ENCODE measurements at regions not wholly inside any gene's neighbourhood (a gene's known extent, or its start where the extent isn't known, plus 50 kb on each side); places are given as distances from the start of the nearest gene placed in this dataset.

GRCh38 chr4:124455671-124456070 is 256.9 kb downstream of the ANKRD50 start:
- TF ChIP-seq RXRA (IDR thresholded peaks at IDR 0.05; ENCODE audit: borderline replicate concordance, low read depth) (no peak), TAF1 (IDR thresholded peaks at IDR 0.05; ENCODE audit: borderline replicate concordance, low read depth, low read length) (no peak), SIN3A (IDR thresholded peaks at IDR 0.05; ENCODE audit: borderline replicate concordance, low read depth, low read length) (no peak), NFIC (IDR thresholded peaks at IDR 0.05; ENCODE audit: borderline replicate concordance) (no peak), EP300 (IDR thresholded peaks at IDR 0.05; ENCODE audit: borderline replicate concordance in 1 of 2, low read depth in 1 of 2, low read length in 1 of 2) (no peak), MAX (IDR thresholded peaks at IDR 0.05; ENCODE audit: low read depth) (no peak), FOXJ3 (CRISPR knock-in tag; IDR thresholded peaks at IDR 0.05) (no peak), POLR2AphosphoS5 (IDR thresholded peaks at IDR 0.05; ENCODE audit: low read depth, low read length) (no peak), ELF1 (IDR thresholded peaks at IDR 0.05) (no peak)
- TF ChIP-seq, protein P1, sequence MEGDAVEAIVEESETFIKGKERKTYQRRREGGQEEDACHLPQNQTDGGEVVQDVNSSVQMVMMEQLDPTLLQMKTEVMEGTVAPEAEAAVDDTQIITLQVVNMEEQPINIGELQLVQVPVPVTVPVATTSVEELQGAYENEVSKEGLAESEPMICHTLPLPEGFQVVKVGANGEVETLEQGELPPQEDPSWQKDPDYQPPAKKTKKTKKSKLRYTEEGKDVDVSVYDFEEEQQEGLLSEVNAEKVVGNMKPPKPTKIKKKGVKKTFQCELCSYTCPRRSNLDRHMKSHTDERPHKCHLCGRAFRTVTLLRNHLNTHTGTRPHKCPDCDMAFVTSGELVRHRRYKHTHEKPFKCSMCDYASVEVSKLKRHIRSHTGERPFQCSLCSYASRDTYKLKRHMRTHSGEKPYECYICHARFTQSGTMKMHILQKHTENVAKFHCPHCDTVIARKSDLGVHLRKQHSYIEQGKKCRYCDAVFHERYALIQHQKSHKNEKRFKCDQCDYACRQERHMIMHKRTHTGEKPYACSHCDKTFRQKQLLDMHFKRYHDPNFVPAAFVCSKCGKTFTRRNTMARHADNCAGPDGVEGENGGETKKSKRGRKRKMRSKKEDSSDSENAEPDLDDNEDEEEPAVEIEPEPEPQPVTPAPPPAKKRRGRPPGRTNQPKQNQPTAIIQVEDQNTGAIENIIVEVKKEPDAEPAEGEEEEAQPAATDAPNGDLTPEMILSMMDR (IDR thresholded peaks at IDR 0.05): no peak
- TF ChIP-seq, protein P2, sequence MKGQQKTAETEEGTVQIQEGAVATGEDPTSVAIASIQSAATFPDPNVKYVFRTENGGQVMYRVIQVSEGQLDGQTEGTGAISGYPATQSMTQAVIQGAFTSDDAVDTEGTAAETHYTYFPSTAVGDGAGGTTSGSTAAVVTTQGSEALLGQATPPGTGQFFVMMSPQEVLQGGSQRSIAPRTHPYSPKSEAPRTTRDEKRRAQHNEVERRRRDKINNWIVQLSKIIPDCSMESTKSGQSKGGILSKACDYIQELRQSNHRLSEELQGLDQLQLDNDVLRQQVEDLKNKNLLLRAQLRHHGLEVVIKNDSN (IDR thresholded peaks at IDR 0.05; ENCODE audit: borderline replicate concordance, low read depth): no peak
- TF ChIP-seq, protein P3, sequence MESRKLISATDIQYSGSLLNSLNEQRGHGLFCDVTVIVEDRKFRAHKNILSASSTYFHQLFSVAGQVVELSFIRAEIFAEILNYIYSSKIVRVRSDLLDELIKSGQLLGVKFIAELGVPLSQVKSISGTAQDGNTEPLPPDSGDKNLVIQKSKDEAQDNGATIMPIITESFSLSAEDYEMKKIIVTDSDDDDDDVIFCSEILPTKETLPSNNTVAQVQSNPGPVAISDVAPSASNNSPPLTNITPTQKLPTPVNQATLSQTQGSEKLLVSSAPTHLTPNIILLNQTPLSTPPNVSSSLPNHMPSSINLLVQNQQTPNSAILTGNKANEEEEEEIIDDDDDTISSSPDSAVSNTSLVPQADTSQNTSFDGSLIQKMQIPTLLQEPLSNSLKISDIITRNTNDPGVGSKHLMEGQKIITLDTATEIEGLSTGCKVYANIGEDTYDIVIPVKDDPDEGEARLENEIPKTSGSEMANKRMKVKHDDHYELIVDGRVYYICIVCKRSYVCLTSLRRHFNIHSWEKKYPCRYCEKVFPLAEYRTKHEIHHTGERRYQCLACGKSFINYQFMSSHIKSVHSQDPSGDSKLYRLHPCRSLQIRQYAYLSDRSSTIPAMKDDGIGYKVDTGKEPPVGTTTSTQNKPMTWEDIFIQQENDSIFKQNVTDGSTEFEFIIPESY (IDR thresholded peaks at IDR 0.05; ENCODE audit: borderline replicate concordance, low read depth): no peak

All from SK-N-SH (cell line).